ENCODE measurements at regions not wholly inside any gene's neighbourhood (a gene's known extent, or its start where the extent isn't known, plus 50 kb on each side); places are given as distances from the start of the nearest gene placed in this dataset.
A peak's percentile ranks its signal among the peaks of the same experiment; 100 is the strongest.

GRCh38 chr7:91520645-91521044 is 256.4 kb downstream of the FZD1 start:
- DNase-seq (ENCODE audit: low read depth): no peak

GRCh38 chr7:91526404-91526803 is 262.2 kb downstream of the FZD1 start:
- no peak for DNase-seq (ENCODE audit: low read depth)

GRCh38 chr7:91527460-91527859 is 263.2 kb downstream of the FZD1 start:
- no peak for DNase-seq (ENCODE audit: low read depth)

GRCh38 chr7:91533996-91534395 is 269.8 kb downstream of the FZD1 start:
- no peak for DNase-seq (ENCODE audit: low read depth)

GRCh38 chr7:91537260-91538152 is 273.3 kb downstream of the FZD1 start:
- no peak for DNase-seq (ENCODE audit: low read depth)

- DNase-seq (ENCODE audit: low read depth): no peak
Measured at GRCh38 chr7:91541641-91542040, 277.4 kb downstream of the FZD1 start.

GRCh38 chr7:91543646-91544045 is 279.4 kb downstream of the FZD1 start:
- no peak for DNase-seq (ENCODE audit: low read depth)

GRCh38 chr7:91549878-91550277 is 285.6 kb downstream of the FZD1 start:
- DNase-seq (ENCODE audit: low read depth): no peak

- no peak for DNase-seq (ENCODE audit: low read depth)
Measured at GRCh38 chr7:91550931-91551330, 286.7 kb downstream of the FZD1 start.

GRCh38 chr7:91551377-91552175 is 287.3 kb downstream of the FZD1 start:
- no peak for DNase-seq (ENCODE audit: low read depth)

GRCh38 chr7:91553410-91553895 is 289.2 kb downstream of the FZD1 start:
- DNase-seq (ENCODE audit: low read depth): no peak

- no peak for DNase-seq (ENCODE audit: low read depth)
Measured at GRCh38 chr7:91554883-91555282, 290.6 kb downstream of the FZD1 start.

- DNase-seq (ENCODE audit: low read depth): no peak
Measured at GRCh38 chr7:91556239-91556638, 292.0 kb downstream of the FZD1 start.

GRCh38 chr7:91556956-91557650 is 292.9 kb downstream of the FZD1 start:
- DNase-seq (ENCODE audit: low read depth): no peak

GRCh38 chr7:91557789-91558404 is 293.7 kb downstream of the FZD1 start:
- DNase-seq (ENCODE audit: low read depth): peak; percentile 87

- no peak for DNase-seq (ENCODE audit: low read depth)
Measured at GRCh38 chr7:91559947-91560346, 295.7 kb downstream of the FZD1 start.

GRCh38 chr7:91564101-91564500 is 299.9 kb downstream of the FZD1 start:
- DNase-seq (ENCODE audit: low read depth): no peak

- no peak for DNase-seq (ENCODE audit: low read depth)
Measured at GRCh38 chr7:91564541-91564940, 300.3 kb downstream of the FZD1 start.

GRCh38 chr7:91565499-91566401 is 301.5 kb downstream of the FZD1 start:
- DNase-seq (ENCODE audit: low read depth): no peak

- no peak for DNase-seq (ENCODE audit: low read depth)
Measured at GRCh38 chr7:91566402-91566732, 302.1 kb downstream of the FZD1 start.

All from amniotic epithelial cell (primary cell).